ENCODE measurements at regions not wholly inside any gene's neighbourhood (a gene's known extent, or its start where the extent isn't known, plus 50 kb on each side); places are given as distances from the start of the nearest gene placed in this dataset.

GRCh38 chr18:4823091-4823490 lies 368.0 kb upstream of the DLGAP1 start:
- Histone ChIP-seq H3K4me3 (no peak overlapping the region), H3K27ac (no peak overlapping the region), H3K4me1 (no peaks in the 10 kb centered on the region), H3K9me3 (no peaks in the 10 kb centered on the region), H3K36me3 (no peaks in the 10 kb centered on the region), H3K27me3 (no peaks in the 10 kb centered on the region)
- no peak for ATAC-seq
- TF ChIP-seq POLR2A (IDR thresholded peaks at IDR 0.05), result no peak
- TF ChIP-seq EP300 (IDR thresholded peaks at IDR 0.05), result no peak
- no peak for TF ChIP-seq CTCF (IDR thresholded peaks at IDR 0.05)
- no peak for TF ChIP-seq POLR2AphosphoS5 (IDR thresholded peaks at IDR 0.05)
- WGBS, 2 donors (ENCODE audit: low coverage in 1 of 2), result 49 to 67% methylated on average over 3 of the region's 3 CpGs

GRCh38 chr18:4821801-4822200 lies 366.7 kb upstream of the DLGAP1 start:
- whole genome bisulfite sequencing, 2 donors (ENCODE audit: low coverage in 1 of 2), result 50 to 71% methylated on average over 2 of the region's 2 CpGs
- TF ChIP-seq POLR2A (IDR thresholded peaks at IDR 0.05) (no peak), CTCF (IDR thresholded peaks at IDR 0.05) (no peak), POLR2AphosphoS5 (IDR thresholded peaks at IDR 0.05) (no peak), EP300 (IDR thresholded peaks at IDR 0.05) (no peak)

GRCh38 chr18:4817665-4818064 lies 362.6 kb upstream of the DLGAP1 start:
- Histone ChIP-seq H3K27me3 (no peaks in the 10 kb centered on the region), H3K4me3 (no peak overlapping the region), H3K4me1 (no peaks in the 10 kb centered on the region), H3K36me3 (no peaks in the 10 kb centered on the region), H3K27ac (no peak overlapping the region), H3K9me3 (no peaks in the 10 kb centered on the region)
- WGBS, 2 donors (ENCODE audit: low coverage in 1 of 2), result 67 to 92% methylated on average over 1 of the region's 1 CpG
- TF ChIP-seq EP300 (IDR thresholded peaks at IDR 0.05), result no peak
- ATAC-seq, result no peak

More at GRCh38 chr18:4821801-4822200, 366.7 kb upstream of the DLGAP1 start:
- no peak for ATAC-seq
- H3K9me3 ChIP-seq, result no peaks in the 10 kb centered on the region
- no peaks in the 10 kb centered on the region for H3K36me3 ChIP-seq
- H3K27ac ChIP-seq, result no peak overlapping the region
- no peaks in the 10 kb centered on the region for H3K4me1 ChIP-seq
- no peak overlapping the region for H3K4me3 ChIP-seq
- no peaks in the 10 kb centered on the region for H3K27me3 ChIP-seq

- no peak overlapping the region for H3K27ac ChIP-seq
- H3K4me1 ChIP-seq, result no peaks in the 10 kb centered on the region
- WGBS, 2 donors (ENCODE audit: low coverage in 1 of 2), result 65 to 77% methylated on average over 2 of the region's 2 CpGs
- TF ChIP-seq POLR2A (IDR thresholded peaks at IDR 0.05) (no peak), CTCF (IDR thresholded peaks at IDR 0.05) (no peak), EP300 (IDR thresholded peaks at IDR 0.05) (no peak)
- ATAC-seq, result no peak
- no peak overlapping the region for H3K4me3 ChIP-seq
- no peaks in the 10 kb centered on the region for H3K9me3 ChIP-seq
- no peaks in the 10 kb centered on the region for H3K27me3 ChIP-seq
- no peaks in the 10 kb centered on the region for H3K36me3 ChIP-seq
Observed at GRCh38 chr18:4813708-4814107, 358.6 kb upstream of the DLGAP1 start.

- Histone ChIP-seq H3K36me3 (no peaks in the 10 kb centered on the region), H3K27ac (no peak overlapping the region), H3K27me3 (no peaks in the 10 kb centered on the region), H3K4me3 (no peak overlapping the region), H3K9me3 (no peaks in the 10 kb centered on the region), H3K4me1 (no peaks in the 10 kb centered on the region)
- ATAC-seq, result no peak
- TF ChIP-seq POLR2A (IDR thresholded peaks at IDR 0.05) (no peak), CTCF (IDR thresholded peaks at IDR 0.05) (no peak), EP300 (IDR thresholded peaks at IDR 0.05) (no peak), POLR2AphosphoS5 (IDR thresholded peaks at IDR 0.05) (no peak)
- 92% methylated on average over 3 of the region's 3 CpGs; no CpG with 5 or more reads in 1 of the 2 donors for WGBS, 2 donors (ENCODE audit: low coverage in 1 of 2)
Observed at GRCh38 chr18:4808891-4809290, 353.8 kb upstream of the DLGAP1 start.
